HFFc6 (cell line): ENCODE measurements at regions not wholly inside any gene's neighbourhood (a gene's known extent, or its start where the extent isn't known, plus 50 kb on each side); places are given as distances from the start of the nearest gene placed in this dataset.

Experiments
- DNase-seq: peaks from one replicate; pipeline ENCODE4 v3.0.0-alpha.2; 2018
- H3K27ac Mint-ChIP-seq: 2 replicates; pipeline ENCODE4 v1.8.0; 2020; ENCODE audit warnings: mild to moderate bottlenecking, mixed read lengths
- H3K27me3 Mint-ChIP-seq: 2 replicates; pipeline ENCODE4 v1.8.0; 2021; ENCODE audit warnings: mild to moderate bottlenecking, moderate library complexity, mixed read lengths; ENCODE audit not compliant: insufficient read depth
- H3K36me3 Mint-ChIP-seq: 2 replicates; pipeline ENCODE4 v1.8.0; 2021; ENCODE audit warnings: low read depth, mixed read lengths
- H3K4me1 Mint-ChIP-seq: 2 replicates; pipeline ENCODE4 v1.8.0; 2020; ENCODE audit warnings: low read depth, mixed read lengths
- H3K4me3 Mint-ChIP-seq: 2 replicates; pipeline ENCODE4 v1.8.0; 2020; ENCODE audit warnings: mild to moderate bottlenecking, moderate library complexity, mixed read lengths
- H3K9me3 Mint-ChIP-seq: 2 replicates; pipeline ENCODE4 v1.8.0; 2020; ENCODE audit warnings: mild to moderate bottlenecking, mixed read lengths
- TF ChIP-seq, protein P1 (sequence below): fragments of 200-600 bp; sonication (generic); IDR thresholded peaks from 2 replicates; pipeline ENCODE4 v1.5.0; 2021; ENCODE audit warnings: antibody characterized with exemption, mild to moderate bottlenecking

GRCh38 chr3:67860429-67860828 is 206.0 kb upstream of the SUCLG2 start:
- no peak overlapping the region for H3K27ac Mint-ChIP-seq
- H3K4me1 Mint-ChIP-seq: peaks cover 17% of the 10 kb centered on the region; the same call in 1 of the 2 replicates
- H3K27me3 Mint-ChIP-seq: peaks cover 2% of the 10 kb centered on the region
- no peak overlapping the region for H3K4me3 Mint-ChIP-seq
- no peak for DNase-seq
- H3K36me3 Mint-ChIP-seq: no peaks in the 10 kb centered on the region
- H3K9me3 Mint-ChIP-seq: peaks cover 8% of the 10 kb centered on the region; the same call in 1 of the 2 replicates
- TF ChIP-seq, protein P1, sequence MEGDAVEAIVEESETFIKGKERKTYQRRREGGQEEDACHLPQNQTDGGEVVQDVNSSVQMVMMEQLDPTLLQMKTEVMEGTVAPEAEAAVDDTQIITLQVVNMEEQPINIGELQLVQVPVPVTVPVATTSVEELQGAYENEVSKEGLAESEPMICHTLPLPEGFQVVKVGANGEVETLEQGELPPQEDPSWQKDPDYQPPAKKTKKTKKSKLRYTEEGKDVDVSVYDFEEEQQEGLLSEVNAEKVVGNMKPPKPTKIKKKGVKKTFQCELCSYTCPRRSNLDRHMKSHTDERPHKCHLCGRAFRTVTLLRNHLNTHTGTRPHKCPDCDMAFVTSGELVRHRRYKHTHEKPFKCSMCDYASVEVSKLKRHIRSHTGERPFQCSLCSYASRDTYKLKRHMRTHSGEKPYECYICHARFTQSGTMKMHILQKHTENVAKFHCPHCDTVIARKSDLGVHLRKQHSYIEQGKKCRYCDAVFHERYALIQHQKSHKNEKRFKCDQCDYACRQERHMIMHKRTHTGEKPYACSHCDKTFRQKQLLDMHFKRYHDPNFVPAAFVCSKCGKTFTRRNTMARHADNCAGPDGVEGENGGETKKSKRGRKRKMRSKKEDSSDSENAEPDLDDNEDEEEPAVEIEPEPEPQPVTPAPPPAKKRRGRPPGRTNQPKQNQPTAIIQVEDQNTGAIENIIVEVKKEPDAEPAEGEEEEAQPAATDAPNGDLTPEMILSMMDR: no peak

DNA sequence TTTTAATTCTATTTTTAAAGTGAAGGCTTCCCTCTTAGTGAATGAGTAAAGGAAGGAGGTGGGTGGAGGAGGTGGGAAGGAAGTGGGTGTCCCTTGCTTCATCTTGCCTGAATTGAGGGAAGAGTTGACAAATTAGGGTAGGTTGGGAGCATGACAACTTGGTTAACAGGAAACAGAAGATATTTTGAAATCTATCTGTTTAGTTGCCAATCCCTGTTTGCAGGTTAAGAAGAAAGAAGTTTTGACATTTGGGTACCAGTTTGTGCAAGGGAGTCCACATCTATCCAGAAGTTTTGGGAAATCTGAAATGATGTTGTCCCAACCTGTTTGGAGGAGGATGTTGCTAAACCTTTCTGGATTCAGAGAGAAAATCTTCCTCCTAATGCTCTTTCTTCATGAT is 204.1 kb upstream of the SUCLG2 start:
- Mint-ChIP-seq H3K9me3 (peaks cover 13% of the 10 kb centered on the region), H3K4me1 (peaks cover 19% of the 10 kb centered on the region; the same call in 1 of the 2 replicates), H3K27ac (no peak overlapping the region), H3K4me3 (no peak overlapping the region), H3K27me3 (peaks cover 2% of the 10 kb centered on the region), H3K36me3 (no peaks in the 10 kb centered on the region)
- DNase-seq: no peak
- TF ChIP-seq, protein P1: no peak

GRCh38 chr3:67856718-67857117 is 202.3 kb upstream of the SUCLG2 start:
- peak overlapping the region; percentile 47; the same call in 1 of the 2 replicates for H3K27ac Mint-ChIP-seq
- no peak for DNase-seq
- TF ChIP-seq, protein P1: no peak
- H3K36me3 Mint-ChIP-seq: no peaks in the 10 kb centered on the region
- peaks cover 22% of the 10 kb centered on the region; the same call in 1 of the 2 replicates for H3K4me1 Mint-ChIP-seq
- peak overlapping the region; percentile 25; the same call in 1 of the 2 replicates for H3K4me3 Mint-ChIP-seq
- peaks cover 2% of the 10 kb centered on the region for H3K27me3 Mint-ChIP-seq
- peaks cover 13% of the 10 kb centered on the region for H3K9me3 Mint-ChIP-seq

GRCh38 chr3:67854663-67855062 is 200.3 kb upstream of the SUCLG2 start:
- peaks cover 8% of the 10 kb centered on the region for H3K9me3 Mint-ChIP-seq
- peaks cover 22% of the 10 kb centered on the region; the same call in 1 of the 2 replicates for H3K4me1 Mint-ChIP-seq
- H3K27ac Mint-ChIP-seq: no peak overlapping the region
- TF ChIP-seq, protein P1: no peak
- H3K27me3 Mint-ChIP-seq: no peaks in the 10 kb centered on the region; the same call in none of the 2 replicates
- no peaks in the 10 kb centered on the region for H3K36me3 Mint-ChIP-seq
- H3K4me3 Mint-ChIP-seq: no peak overlapping the region
- DNase-seq: no peak

DNA sequence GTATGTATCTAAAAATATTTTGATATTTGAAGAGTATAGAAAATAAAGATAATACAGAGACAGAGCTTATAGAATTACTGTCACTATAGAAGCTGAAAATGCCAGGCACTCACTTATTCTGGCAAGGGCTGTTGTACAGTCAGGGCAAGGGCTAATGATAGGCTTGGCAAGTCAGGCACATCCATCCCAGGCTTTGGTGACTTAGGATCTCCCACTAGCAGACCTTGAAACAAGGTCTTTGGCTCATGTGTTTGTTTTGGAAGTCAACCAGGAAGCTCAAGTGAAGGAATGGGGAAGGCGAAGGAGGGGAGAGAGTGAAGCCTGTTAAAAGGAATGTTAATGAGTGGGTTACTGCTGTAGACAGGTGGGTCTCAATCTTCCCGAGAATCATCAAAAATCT is 199.1 kb upstream of the SUCLG2 start:
- Mint-ChIP-seq H3K27ac (no peak overlapping the region), H3K4me3 (no peak overlapping the region), H3K9me3 (peaks cover 5% of the 10 kb centered on the region), H3K27me3 (no peaks in the 10 kb centered on the region; the same call in none of the 2 replicates), H3K36me3 (no peaks in the 10 kb centered on the region), H3K4me1 (peaks cover 17% of the 10 kb centered on the region; the same call in 1 of the 2 replicates)
- TF ChIP-seq, protein P1: no peak
- no peak for DNase-seq
